HG03521 (cell line): ENCODE measurements at regions not wholly inside any gene's neighbourhood (a gene's known extent, or its start where the extent isn't known, plus 50 kb on each side); places are given as distances from the start of the nearest gene placed in this dataset.
"Not testable (repeated sequence)": the region's sequence is repeated elsewhere in the genome, so short reads cannot be mapped to it uniquely, and the experiment has no call there.

Experiments used
- ATAC-seq: cut with Tn5 transposase; IDR thresholded peaks from one replicate; pipeline ENCODE4 v1.9.1; 2021; ENCODE audit warnings: mild to moderate bottlenecking, moderate library complexity; ENCODE audit not compliant: unreplicated experiment

- no peak for ATAC-seq
Observed at GRCh38 chr12:84075991-84076390, 836.6 kb downstream of the SLC6A15 start.

- ATAC-seq = no peak
Observed at GRCh38 chr12:84073401-84073800, 839.2 kb downstream of the SLC6A15 start.

DNA sequence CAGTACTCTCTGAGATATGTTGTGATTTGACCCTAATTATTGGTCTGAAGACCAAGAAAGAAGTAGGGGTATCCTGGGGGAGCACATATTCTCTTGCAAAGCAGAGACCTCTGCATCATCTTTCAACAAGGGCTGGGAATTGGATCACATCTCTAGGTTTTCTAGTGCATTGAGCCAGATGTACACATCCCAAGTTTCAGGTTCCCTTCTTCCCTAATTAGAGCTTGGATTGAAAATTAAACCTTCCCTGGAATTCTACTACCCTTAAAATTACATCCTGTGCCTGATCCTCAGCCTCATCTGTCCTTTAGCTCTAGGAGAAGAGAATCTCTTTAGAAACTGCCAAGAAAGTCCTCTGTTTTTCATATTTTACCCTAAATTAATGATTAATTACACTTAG, 839.6 kb downstream of the SLC6A15 start:
- no peak for ATAC-seq

DNA sequence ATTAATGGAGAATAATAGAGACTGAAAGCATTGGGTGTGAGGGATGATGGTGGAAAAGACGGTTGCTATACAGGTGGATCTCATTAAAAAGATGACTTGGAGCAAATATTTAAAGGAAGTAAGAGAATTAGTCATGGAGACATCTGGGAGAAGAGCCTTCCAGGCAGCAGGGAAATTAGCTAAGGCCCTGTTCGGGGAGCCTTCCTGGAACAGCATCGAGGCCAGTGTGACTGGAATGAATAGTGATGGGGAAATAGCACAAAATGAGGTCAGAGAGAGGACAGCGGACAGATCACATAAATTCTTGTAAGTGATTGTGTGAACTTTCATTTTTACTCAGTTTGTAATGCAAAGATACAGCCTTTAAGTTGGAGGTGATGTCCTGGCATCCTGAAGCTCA, 842.3 kb downstream of the SLC6A15 start:
- ATAC-seq = no peak

- ATAC-seq = no peak
Observed at GRCh38 chr12:84069699-84070098, 842.9 kb downstream of the SLC6A15 start.

DNA sequence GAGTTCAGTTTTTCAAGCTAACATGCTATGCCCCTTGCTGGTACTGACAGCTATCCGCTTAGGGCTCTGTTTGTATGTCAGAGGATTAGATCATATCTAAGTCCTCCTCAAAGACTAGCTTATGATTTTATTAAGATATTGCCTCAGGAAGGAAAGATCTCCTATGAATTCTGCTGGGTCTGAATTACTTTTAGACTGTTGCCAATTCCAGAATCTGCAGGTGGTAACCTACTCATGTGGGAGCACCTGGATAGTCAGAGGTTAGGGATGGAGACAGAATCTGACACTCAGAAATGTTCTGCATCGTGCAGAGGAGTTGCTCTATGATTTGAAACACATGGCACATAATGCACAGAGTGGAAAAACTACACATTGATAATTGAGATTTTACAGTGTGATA, 843.4 kb downstream of the SLC6A15 start:
- no peak for ATAC-seq

GRCh38 chr12:84058136-84058535, 854.5 kb downstream of the SLC6A15 start:
- no peak for ATAC-seq

- ATAC-seq = no peak
Observed at GRCh38 chr12:84054811-84055210, 857.8 kb downstream of the SLC6A15 start.

GRCh38 chr12:84047881-84048280, 864.7 kb downstream of the SLC6A15 start:
- ATAC-seq = no peak

GRCh38 chr12:84046859-84047258, 865.7 kb downstream of the SLC6A15 start:
- no peak for ATAC-seq

DNA sequence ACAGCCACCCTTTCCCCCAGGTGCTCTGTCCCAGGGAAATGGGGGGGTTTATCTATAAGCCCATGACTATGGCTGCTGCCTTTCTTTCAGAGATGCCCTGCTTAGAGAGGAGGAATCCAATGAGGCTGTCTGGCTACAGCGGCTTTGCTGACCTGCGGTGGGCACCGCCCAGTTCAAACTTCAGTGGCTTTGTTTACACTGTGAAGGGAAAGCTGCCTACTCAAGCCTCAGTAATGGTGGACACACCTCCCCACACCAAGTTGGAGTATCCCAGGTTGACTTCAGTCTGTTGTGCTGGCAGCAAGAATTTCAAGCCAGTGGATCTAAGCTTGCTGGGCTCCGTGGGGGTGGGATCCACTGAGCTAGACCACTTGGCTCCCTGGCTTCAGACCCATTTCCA, 869.2 kb downstream of the SLC6A15 start:
- no peak for ATAC-seq

GRCh38 chr12:84038242-84038641, 874.4 kb downstream of the SLC6A15 start:
- no peak for ATAC-seq

GRCh38 chr12:84036912-84037311, 875.7 kb downstream of the SLC6A15 start:
- no peak for ATAC-seq

GRCh38 chr12:84035766-84036165, 876.8 kb downstream of the SLC6A15 start:
- no peak for ATAC-seq

GRCh38 chr12:84034871-84035270, 877.7 kb downstream of the SLC6A15 start:
- ATAC-seq = no peak

DNA sequence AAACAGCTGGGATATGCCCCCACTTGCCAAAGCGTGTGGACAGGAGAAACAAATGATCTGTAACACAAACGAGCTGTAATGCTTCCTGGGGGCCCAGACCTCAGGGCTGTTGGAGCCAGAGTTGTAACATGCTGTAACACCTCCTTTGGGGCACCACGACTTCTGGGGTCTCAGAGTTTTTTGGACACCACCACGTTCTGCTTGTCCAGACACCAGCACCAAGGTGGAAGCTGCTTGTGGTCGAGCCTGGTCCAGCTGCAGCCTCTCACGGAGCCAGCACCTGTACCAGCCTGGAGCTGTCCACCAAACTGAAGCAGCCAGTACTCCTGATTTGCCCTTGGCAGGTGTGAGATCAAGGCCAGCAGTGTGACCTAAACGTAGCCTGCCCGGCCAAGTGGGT, 879.4 kb downstream of the SLC6A15 start:
- ATAC-seq = no peak

GRCh38 chr12:84018556-84019179, 893.9 kb downstream of the SLC6A15 start:
- ATAC-seq = not testable (repeated sequence)

DNA sequence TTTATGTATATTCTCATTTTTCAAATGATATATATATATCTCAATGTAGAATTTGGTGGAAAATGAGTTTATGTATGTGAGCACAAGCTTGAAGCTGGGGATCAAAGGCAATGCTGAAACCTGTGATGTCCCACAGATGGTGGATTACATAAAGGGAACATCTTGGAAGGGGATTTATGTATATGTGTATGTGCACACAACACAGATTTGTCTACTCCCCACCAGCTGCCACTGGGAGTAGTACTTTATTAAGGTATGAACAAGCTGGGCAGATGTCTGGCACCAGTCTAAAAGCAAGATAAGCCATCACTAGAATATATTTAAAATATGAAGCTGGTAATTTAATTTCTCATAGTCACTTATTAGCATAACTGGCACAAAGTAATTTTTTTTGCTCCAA, 895.6 kb downstream of the SLC6A15 start:
- ATAC-seq = no peak

DNA sequence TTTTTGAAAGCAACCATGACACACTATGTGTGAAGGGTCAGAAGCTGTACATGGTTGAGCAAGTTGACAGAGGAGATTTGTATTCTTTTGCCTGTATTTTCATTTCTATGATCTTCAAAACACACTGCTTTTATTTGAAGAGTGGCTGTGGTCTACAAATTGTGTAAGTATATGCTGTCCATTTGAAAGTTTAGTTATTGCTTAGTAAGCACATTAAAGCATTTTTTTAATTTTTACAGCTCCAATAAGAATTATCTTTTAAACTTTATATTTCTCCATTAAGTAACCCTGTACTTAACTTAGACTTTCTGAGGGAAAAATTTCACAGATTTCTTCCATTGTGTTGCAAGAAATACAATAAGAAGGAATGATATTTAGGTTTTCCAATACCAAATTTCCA, 915.2 kb downstream of the SLC6A15 start:
- ATAC-seq = no peak

- no peak for ATAC-seq
Observed at GRCh38 chr12:83996671-83997070, 915.9 kb downstream of the SLC6A15 start.

DNA sequence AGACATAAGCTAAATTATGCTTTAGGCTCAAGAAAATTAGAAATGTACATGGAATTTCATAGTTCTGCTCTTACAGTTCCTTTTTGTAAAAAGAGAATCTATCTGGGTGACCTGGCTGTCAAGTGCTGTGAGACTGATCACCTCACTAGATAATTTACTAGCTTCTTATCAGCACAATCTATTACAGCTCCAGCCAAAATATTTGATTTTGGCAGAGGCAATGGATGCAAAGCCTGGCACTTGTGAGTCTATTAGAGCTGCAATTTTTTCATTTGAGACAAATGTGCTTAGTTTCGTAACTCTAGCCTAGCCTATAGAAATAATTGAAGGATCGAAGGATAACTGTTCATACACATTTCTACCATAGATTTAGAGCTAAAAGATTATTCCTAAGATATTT, 927.5 kb downstream of the SLC6A15 start:
- ATAC-seq = no peak

DNA sequence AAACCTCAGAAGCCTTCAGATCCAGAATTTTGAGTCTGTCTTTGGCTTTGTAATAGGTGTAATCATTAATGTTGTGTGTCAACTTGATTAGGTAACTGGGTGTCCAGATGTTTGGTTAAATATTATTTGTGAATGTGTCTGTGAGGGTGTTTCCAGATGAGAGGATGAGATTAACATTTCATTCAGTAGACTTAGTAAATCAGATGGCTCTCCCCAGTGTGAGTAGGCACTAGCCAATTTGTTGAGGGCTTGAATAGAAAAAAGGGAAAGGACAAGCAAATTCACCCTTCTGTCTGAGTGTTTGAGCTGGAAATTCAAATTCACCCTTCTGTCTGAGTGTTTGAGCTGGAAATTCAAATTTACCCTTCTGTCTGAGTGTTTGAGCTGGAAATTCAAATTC, 932.2 kb downstream of the SLC6A15 start:
- no peak for ATAC-seq

GRCh38 chr12:83979785-83980184, 932.8 kb downstream of the SLC6A15 start:
- no peak for ATAC-seq
